ENCODE measurements at regions not wholly inside any gene's neighbourhood (a gene's known extent, or its start where the extent isn't known, plus 50 kb on each side); places are given as distances from the start of the nearest gene placed in this dataset.
"Not testable (repeated sequence)": the region's sequence is repeated elsewhere in the genome, so short reads cannot be mapped to it uniquely, and the experiment has no call there.

GRCh38 chr10:33771856-33772255 lies 437.4 kb upstream of the NRP1 start:
- TF ChIP-seq, protein P1, sequence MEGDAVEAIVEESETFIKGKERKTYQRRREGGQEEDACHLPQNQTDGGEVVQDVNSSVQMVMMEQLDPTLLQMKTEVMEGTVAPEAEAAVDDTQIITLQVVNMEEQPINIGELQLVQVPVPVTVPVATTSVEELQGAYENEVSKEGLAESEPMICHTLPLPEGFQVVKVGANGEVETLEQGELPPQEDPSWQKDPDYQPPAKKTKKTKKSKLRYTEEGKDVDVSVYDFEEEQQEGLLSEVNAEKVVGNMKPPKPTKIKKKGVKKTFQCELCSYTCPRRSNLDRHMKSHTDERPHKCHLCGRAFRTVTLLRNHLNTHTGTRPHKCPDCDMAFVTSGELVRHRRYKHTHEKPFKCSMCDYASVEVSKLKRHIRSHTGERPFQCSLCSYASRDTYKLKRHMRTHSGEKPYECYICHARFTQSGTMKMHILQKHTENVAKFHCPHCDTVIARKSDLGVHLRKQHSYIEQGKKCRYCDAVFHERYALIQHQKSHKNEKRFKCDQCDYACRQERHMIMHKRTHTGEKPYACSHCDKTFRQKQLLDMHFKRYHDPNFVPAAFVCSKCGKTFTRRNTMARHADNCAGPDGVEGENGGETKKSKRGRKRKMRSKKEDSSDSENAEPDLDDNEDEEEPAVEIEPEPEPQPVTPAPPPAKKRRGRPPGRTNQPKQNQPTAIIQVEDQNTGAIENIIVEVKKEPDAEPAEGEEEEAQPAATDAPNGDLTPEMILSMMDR (conservative IDR thresholded peaks at IDR 0.05; ENCODE audit: low read length) = not testable (repeated sequence)
- not testable (repeated sequence) for TF ChIP-seq EZH2phosphoT487 (IDR thresholded peaks at IDR 0.05; ENCODE audit: borderline replicate concordance)
